Ovary (tissue), 3 donors: ENCODE measurements at regions not wholly inside any gene's neighbourhood (a gene's known extent, or its start where the extent isn't known, plus 50 kb on each side); places are given as distances from the start of the nearest gene placed in this dataset.

ENCODE experiments used
- EP300 ChIP-seq: sonication (generic); formaldehyde crosslinking; IDR thresholded peaks from one replicate; pipeline ENCODE4 v1.6.1; 2017; ENCODE audit warnings: antibody characterized with exemption
- POLR2A ChIP-seq: fragments of 450-650 bp; IDR thresholded peaks from one replicate; pipeline ENCODE4 v1.6.1; 2017; ENCODE audit warnings: antibody characterized with exemption, mild to moderate bottlenecking, moderate library complexity
- TF ChIP-seq, protein P1 (sequence below), 3 donors: fragments of 450-650 bp in 2 of 3; fragments of 200-600 bp in 1 of 3; IDR thresholded peaks; one replicate each; pipeline versions ENCODE4 v1.5.1 to v1.8.0; 2016 to 2022; ENCODE audit warnings: antibody characterized with exemption in 3 of 3, mild to moderate bottlenecking in 1 of 3
- donor health status: DM: no; HTN: no; CAD: no.

DNA sequence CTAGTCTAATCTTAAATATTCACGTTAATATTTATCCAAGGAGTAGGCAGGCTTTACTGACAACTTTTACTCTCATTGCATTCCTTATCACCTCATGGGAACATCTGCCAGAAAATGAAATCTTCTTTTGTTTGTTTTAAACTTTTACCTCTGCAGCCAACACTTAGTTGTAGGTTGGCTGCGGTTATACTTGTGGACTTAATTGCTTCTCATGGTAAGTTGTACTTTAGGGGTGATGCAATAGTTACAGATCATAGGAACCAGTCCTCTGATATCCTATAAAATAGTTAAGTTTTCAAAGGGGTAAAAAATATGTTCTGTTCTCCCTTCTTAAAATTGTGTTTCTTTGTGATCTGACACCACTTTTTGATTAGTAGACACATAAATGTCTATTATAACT, 321.9 kb downstream of the ZPLD1 start:
- TF ChIP-seq, protein P1, sequence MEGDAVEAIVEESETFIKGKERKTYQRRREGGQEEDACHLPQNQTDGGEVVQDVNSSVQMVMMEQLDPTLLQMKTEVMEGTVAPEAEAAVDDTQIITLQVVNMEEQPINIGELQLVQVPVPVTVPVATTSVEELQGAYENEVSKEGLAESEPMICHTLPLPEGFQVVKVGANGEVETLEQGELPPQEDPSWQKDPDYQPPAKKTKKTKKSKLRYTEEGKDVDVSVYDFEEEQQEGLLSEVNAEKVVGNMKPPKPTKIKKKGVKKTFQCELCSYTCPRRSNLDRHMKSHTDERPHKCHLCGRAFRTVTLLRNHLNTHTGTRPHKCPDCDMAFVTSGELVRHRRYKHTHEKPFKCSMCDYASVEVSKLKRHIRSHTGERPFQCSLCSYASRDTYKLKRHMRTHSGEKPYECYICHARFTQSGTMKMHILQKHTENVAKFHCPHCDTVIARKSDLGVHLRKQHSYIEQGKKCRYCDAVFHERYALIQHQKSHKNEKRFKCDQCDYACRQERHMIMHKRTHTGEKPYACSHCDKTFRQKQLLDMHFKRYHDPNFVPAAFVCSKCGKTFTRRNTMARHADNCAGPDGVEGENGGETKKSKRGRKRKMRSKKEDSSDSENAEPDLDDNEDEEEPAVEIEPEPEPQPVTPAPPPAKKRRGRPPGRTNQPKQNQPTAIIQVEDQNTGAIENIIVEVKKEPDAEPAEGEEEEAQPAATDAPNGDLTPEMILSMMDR (IDR thresholded peaks at IDR 0.05): no peak
- TF ChIP-seq POLR2A (no peak), EP300 (no peak)
